CD14-positive monocyte (primary cell): ENCODE measurements at regions not wholly inside any gene's neighbourhood (a gene's known extent, or its start where the extent isn't known, plus 50 kb on each side); places are given as distances from the start of the nearest gene placed in this dataset.

ENCODE experiments used
- DNase-seq, 3 donors: peaks; one replicate each; pipeline ENCODE4 v3.0.0-alpha.2; 2011 to 2022
- H2AFZ ChIP-seq: 2 replicates; pipeline ENCODE4 v1.6.0; 2012; ENCODE audit warnings: mild to moderate bottlenecking, low read depth, low read length, inconsistent platforms; ENCODE audit not compliant: insufficient read depth, poor library complexity, severe bottlenecking
- H3K27ac ChIP-seq, 2 donors: 1 replicate in 1 of 2; 2 replicates in 1 of 2; pipeline ENCODE4 v1.5.1; 2012 to 2013; ENCODE audit warnings: low read length in 2 of 2, control low read depth in 1 of 2, inconsistent platforms in 1 of 2, low read depth in 1 of 2, mild to moderate bottlenecking in 1 of 2
- H3K27me3 ChIP-seq, 2 donors: one replicate each; pipeline versions ENCODE4 v1.6.0 to v1.6.1; 2011 to 2013; ENCODE audit warnings: low read length in 2 of 2; ENCODE audit not compliant: control insufficient read depth in 2 of 2, insufficient read depth in 2 of 2
- H3K36me3 ChIP-seq, 2 donors: replicated peaks in 1 of 2; 1 replicate in 1 of 2; 2 replicates in 1 of 2; pipeline versions ENCODE4 v1.5.1 to v1.6.1; 2012 to 2013; ENCODE audit warnings: low read length in 2 of 2, control low read depth in 1 of 2, inconsistent platforms in 1 of 2, mild to moderate bottlenecking in 1 of 2; ENCODE audit not compliant: insufficient read depth in 2 of 2, control insufficient read depth in 1 of 2
- H3K4me1 ChIP-seq, 2 donors: 1 replicate in 1 of 2; 2 replicates in 1 of 2; pipeline versions ENCODE4 v1.5.1 to v1.6.1; 2012 to 2013; ENCODE audit warnings: low read length in 2 of 2, control low read depth in 1 of 2, inconsistent platforms in 1 of 2, mild to moderate bottlenecking in 1 of 2, moderate library complexity in 1 of 2; ENCODE audit not compliant: insufficient read depth in 2 of 2, control insufficient read depth in 1 of 2
- H3K4me2 ChIP-seq: replicated peaks from 2 replicates; pipeline ENCODE3; 2012; ENCODE audit warnings: low read length, moderate library complexity, mild to moderate bottlenecking; ENCODE audit not compliant: poor library complexity, severe bottlenecking; ENCODE audit errors: extremely low read depth
- H3K4me3 ChIP-seq, 3 experiments: fragments of 200-600 bp in 1 of 3; sonication (generic) in 1 of 3; replicated peaks in 1 of 3; 1 replicate in 2 of 3; 2 replicates in 1 of 3; pipeline ENCODE4 v1.5.1; 2011 to 2013; ENCODE audit warnings: low read length in 3 of 3, mild to moderate bottlenecking in 3 of 3, control low read depth in 2 of 3, low read depth in 2 of 3, inconsistent platforms in 1 of 3, moderate library complexity in 1 of 3
- H3K79me2 ChIP-seq: 2 replicates; pipeline ENCODE4 v1.6.0; 2012; ENCODE audit warnings: mild to moderate bottlenecking, control low read depth, inconsistent platforms, low read length, moderate library complexity; ENCODE audit not compliant: insufficient read depth
- H3K9ac ChIP-seq: 2 replicates; pipeline ENCODE4 v1.6.0; 2017; ENCODE audit warnings: low read length, mild to moderate bottlenecking; ENCODE audit not compliant: insufficient read depth, poor library complexity, severe bottlenecking
- H3K9me3 ChIP-seq, 2 donors: replicated peaks in 1 of 2; 1 replicate in 1 of 2; 2 replicates in 1 of 2; pipeline versions ENCODE4 v1.5.1 to v1.6.1; 2012 to 2013; ENCODE audit warnings: low read length in 2 of 2, control low read depth in 1 of 2; ENCODE audit not compliant: control insufficient read depth in 1 of 2, insufficient read depth in 1 of 2
- H4K20me1 ChIP-seq: 2 replicates; pipeline ENCODE4 v1.6.0; 2012; ENCODE audit warnings: mild to moderate bottlenecking, low read length, control low read depth, moderate library complexity; ENCODE audit not compliant: insufficient read depth
- H3K27ac Mint-ChIP-seq, 7 donors: one replicate each; pipeline ENCODE4 v1.8.0; 2020; ENCODE audit warnings: mild to moderate bottlenecking in 7 of 7, mixed read lengths in 7 of 7, moderate library complexity in 6 of 7, inconsistent platforms in 2 of 7
- H3K27me3 Mint-ChIP-seq, 3 donors: one replicate each; pipeline ENCODE4 v1.8.0; 2021 to 2022; ENCODE audit warnings: low read depth in 3 of 3, mild to moderate bottlenecking in 3 of 3, mixed read lengths in 3 of 3, moderate library complexity in 3 of 3, inconsistent platforms in 1 of 3
- H3K36me3 Mint-ChIP-seq, 2 donors: one replicate each; pipeline ENCODE4 v1.8.0; 2020; ENCODE audit warnings: mixed read lengths in 2 of 2, inconsistent platforms in 1 of 2, mild to moderate bottlenecking in 1 of 2
- H3K4me1 Mint-ChIP-seq: one replicate; pipeline ENCODE4 v1.8.0; 2020; ENCODE audit warnings: mild to moderate bottlenecking, mixed read lengths
- H3K4me3 Mint-ChIP-seq, 2 donors: one replicate each; pipeline ENCODE4 v1.8.0; 2020; ENCODE audit warnings: mild to moderate bottlenecking in 2 of 2, mixed read lengths in 2 of 2, moderate library complexity in 1 of 2
- H3K9me3 Mint-ChIP-seq, 7 donors: one replicate each; pipeline ENCODE4 v1.8.0; 2020 to 2022; ENCODE audit warnings: mixed read lengths in 7 of 7, mild to moderate bottlenecking in 6 of 7, moderate library complexity in 6 of 7, inconsistent platforms in 2 of 7
- CTCF ChIP-seq: fragments of 200-600 bp; IDR thresholded peaks from one replicate; pipeline ENCODE4 v1.8.0; 2022; ENCODE audit warnings: antibody characterized with exemption, mild to moderate bottlenecking
- whole genome bisulfite sequencing: methylation state at CpG from one replicate; pipeline ENCODE4 v1.1.5; 2013; ENCODE audit warnings: missing lambda C conversion rate; ENCODE audit not compliant: insufficient coverage; 5-methylcytosine and 5-hydroxymethylcytosine counted together
- intact Hi-C, 2 donors: fragments of 100-400 bp; cut with micrococcal nuclease; formaldehyde crosslinking; loops; one replicate each; pipeline versions ENCODE4 v1.15.0 to v1.15.1; 2023

- Histone ChIP-seq H3K27me3 (no peaks in the 10 kb centered on the region), H3K4me3 (no peak overlapping the region), H3K4me2 (no peak overlapping the region), H3K4me1 (no peaks in the 10 kb centered on the region), H3K9me3 (no peaks in the 10 kb centered on the region), H2AFZ (no peak overlapping the region), H3K9ac (no peak overlapping the region), H4K20me1 (no peaks in the 10 kb centered on the region), H3K36me3 (no peaks in the 10 kb centered on the region), H3K79me2 (no peaks in the 10 kb centered on the region), H3K27ac (no peak overlapping the region)
- Mint-ChIP-seq H3K27me3 (no peaks in the 10 kb centered on the region), H3K4me1 (no peaks in the 10 kb centered on the region), H3K9me3 (peaks cover 0 to 3% (median 0%) of the 10 kb centered on the region in 7 donors), H3K36me3 (no peaks in the 10 kb centered on the region), H3K27ac (no peak overlapping the region), H3K4me3 (no peak overlapping the region)
- intact Hi-C loops, result no loop called here
- no peak for TF ChIP-seq CTCF
- DNase-seq, result no peak
- 86% methylated on average over 1 of the region's 3 CpGs for WGBS
Measured at GRCh38 chr9:10706788-10707187, 94.0 kb upstream of the PTPRD start.

GRCh38 chr9:10721301-10721700 lies 108.5 kb upstream of the PTPRD start:
- Histone ChIP-seq H3K4me3 (no peak overlapping the region), H3K27me3 (no peaks in the 10 kb centered on the region), H2AFZ (no peak overlapping the region), H3K9ac (no peak overlapping the region), H3K36me3 (no peaks in the 10 kb centered on the region), H3K79me2 (no peaks in the 10 kb centered on the region), H3K4me1 (no peaks in the 10 kb centered on the region), H3K4me2 (no peak overlapping the region), H4K20me1 (no peaks in the 10 kb centered on the region), H3K9me3 (no peaks in the 10 kb centered on the region), H3K27ac (no peak overlapping the region)
- H3K27me3 Mint-ChIP-seq, result peaks cover 0 to 2% (median 0%) of the 10 kb centered on the region in 3 donors
- no peaks in the 10 kb centered on the region for H3K36me3 Mint-ChIP-seq
- peaks cover 0 to 5% (median 0%) of the 10 kb centered on the region in 7 donors for H3K9me3 Mint-ChIP-seq
- no peaks in the 10 kb centered on the region for H3K4me1 Mint-ChIP-seq
- no peak for TF ChIP-seq CTCF
- intact Hi-C loops, result no loop called here
- no peak overlapping the region for H3K4me3 Mint-ChIP-seq
- no peak for DNase-seq
- no peak overlapping the region for H3K27ac Mint-ChIP-seq
